Keratinocyte (primary cell): ENCODE measurements at regions not wholly inside any gene's neighbourhood (a gene's known extent, or its start where the extent isn't known, plus 50 kb on each side); places are given as distances from the start of the nearest gene placed in this dataset.
A peak's percentile ranks its signal among the peaks of the same experiment; 100 is the strongest.

Experiments
- DNase-seq: peaks from one replicate; pipeline ENCODE4 v3.0.0-alpha.2; 2011; ENCODE audit warnings: low read depth, missing footprints, low spot score
- FAIRE-seq: peaks from 2 replicates; lab custom pipeline; 2011; peaks lifted over from hg19 to GRCh38; lab: Jason Lieb, UNC
- H2AFZ ChIP-seq: 2 replicates; pipeline ENCODE4 v1.6.0; 2012; ENCODE audit warnings: low read length, control low read depth, inconsistent platforms; ENCODE audit not compliant: control insufficient read depth
- H3K27ac ChIP-seq: 2 replicates; pipeline ENCODE4 v1.5.1; 2011; ENCODE audit warnings: low read length; ENCODE audit not compliant: control insufficient read depth, insufficient read depth
- H3K27me3 ChIP-seq: 3 replicates; pipeline ENCODE4 v1.6.0; 2011; ENCODE audit warnings: low read length; ENCODE audit not compliant: control insufficient read depth, insufficient read depth; ENCODE audit errors: extremely low read depth
- H3K36me3 ChIP-seq, 2 experiments: 2 replicates in 1 of 2; 3 replicates in 1 of 2; pipeline ENCODE4 v1.5.1; 2011; ENCODE audit warnings: low read length in 2 of 2, mild to moderate bottlenecking in 1 of 2; ENCODE audit not compliant: control insufficient read depth in 2 of 2, insufficient read depth in 2 of 2; ENCODE audit errors: extremely low read depth in 1 of 2
- H3K4me1 ChIP-seq: 3 replicates; pipeline ENCODE4 v1.5.1; 2011; ENCODE audit warnings: low read length; ENCODE audit not compliant: control insufficient read depth, insufficient read depth; ENCODE audit errors: extremely low read depth
- H3K4me2 ChIP-seq: 3 replicates; pipeline ENCODE4 v1.6.0; 2011; ENCODE audit warnings: low read depth, low read length; ENCODE audit not compliant: control insufficient read depth, insufficient read depth; ENCODE audit errors: extremely low read depth
- H3K4me3 ChIP-seq, 3 experiments: fragments of 200-600 bp in 1 of 3; sonication (generic) in 1 of 3; 2 replicates in 2 of 3; 3 replicates in 1 of 3; pipeline ENCODE4 v1.5.1; 2011 to 2016; ENCODE audit warnings: low read length in 3 of 3, mild to moderate bottlenecking in 3 of 3, control low read depth in 2 of 3, inconsistent platforms in 1 of 3, low read depth in 1 of 3, mixed read lengths in 1 of 3, mixed run types in 1 of 3, moderate library complexity in 1 of 3; ENCODE audit not compliant: control insufficient read depth in 2 of 3, insufficient read depth in 2 of 3; ENCODE audit errors: extremely low read depth in 1 of 3
- H3K79me2 ChIP-seq: 2 replicates; pipeline ENCODE4 v1.6.0; 2012; ENCODE audit warnings: low read length; ENCODE audit not compliant: control insufficient read depth, insufficient read depth
- H3K9ac ChIP-seq: 3 replicates; pipeline ENCODE4 v1.6.0; 2011; ENCODE audit warnings: low read length; ENCODE audit not compliant: control insufficient read depth, insufficient read depth; ENCODE audit errors: extremely low read depth
- H3K9me1 ChIP-seq: 3 replicates; pipeline ENCODE4 v1.6.0; 2011; ENCODE audit warnings: low read length; ENCODE audit not compliant: control insufficient read depth, insufficient read depth; ENCODE audit errors: extremely low read depth
- H3K9me3 ChIP-seq: 2 replicates; pipeline ENCODE4 v1.5.1; 2012; ENCODE audit warnings: low read depth, low read length; ENCODE audit not compliant: control insufficient read depth
- H4K20me1 ChIP-seq: 3 replicates; pipeline ENCODE4 v1.6.0; 2011; ENCODE audit warnings: low read length; ENCODE audit not compliant: control insufficient read depth, insufficient read depth; ENCODE audit errors: extremely low read depth
- EZH2 ChIP-seq: IDR thresholded peaks from one replicate; pipeline ENCODE4 v1.6.1; 2012; ENCODE audit warnings: inconsistent platforms, mild to moderate bottlenecking, low read length, moderate library complexity
- dilution Hi-C: fragments of 300-500 bp; cut with MboI; formaldehyde crosslinking; loops from one replicate; pipeline ENCODE4 v1.7.0; 2020; ENCODE audit warnings: low sequenced_read_pairs; ENCODE audit not compliant: extremely low pct_ligation_motif_present
- TF ChIP-seq, protein P1 (sequence below), 3 experiments: IDR thresholded peaks in 1 of 3; conservative IDR thresholded peaks in 1 of 3; optimal IDR thresholded peaks in 1 of 3; 2 replicates in 2 of 3; 3 replicates in 1 of 3; pipeline versions ENCODE3 to v1.5.1; 2011; ENCODE audit warnings: low read length in 3 of 3, mild to moderate bottlenecking in 3 of 3, moderate library complexity in 2 of 3, control low read depth in 1 of 3, inconsistent platforms in 1 of 3; ENCODE audit not compliant: insufficient read depth in 2 of 3; ENCODE audit errors: extremely low read depth in 1 of 3

DNA sequence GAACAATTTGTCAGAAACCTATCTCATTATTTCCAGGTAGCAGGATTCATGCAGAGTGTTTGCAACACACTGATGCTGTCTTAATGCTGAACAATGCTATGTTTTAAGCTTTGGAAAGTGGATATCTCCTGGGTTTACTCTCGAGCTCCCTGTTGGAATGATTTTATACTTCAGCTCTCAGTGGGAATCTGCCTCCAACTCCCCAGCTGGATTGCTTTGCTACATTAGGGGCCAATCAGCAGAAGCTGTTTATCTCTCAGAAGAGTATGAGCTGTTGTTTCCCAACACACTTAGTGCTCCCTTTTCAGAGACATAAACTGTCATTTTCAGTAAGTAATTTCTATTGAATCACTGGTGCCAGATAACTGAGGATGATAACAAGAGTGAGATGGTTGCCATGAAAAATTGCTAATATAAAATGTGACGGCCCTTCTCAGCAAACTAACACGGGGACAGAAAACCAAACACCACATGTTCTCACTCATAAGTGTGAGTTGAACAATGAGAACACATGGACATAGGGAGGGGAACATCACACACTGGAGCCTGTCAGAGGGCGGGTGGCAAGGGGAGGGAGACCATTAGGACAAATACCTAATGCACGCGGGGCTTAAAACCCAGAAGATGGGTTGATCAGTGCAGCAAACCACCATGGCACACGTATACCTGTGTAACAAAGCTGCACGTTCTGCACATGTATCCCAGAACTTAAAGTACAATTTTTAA is 265.9 kb upstream of the RUNX1 start:
- Histone ChIP-seq H3K79me2 (no peaks in the 10 kb centered on the region), H3K4me1 (peaks cover 10% of the 10 kb centered on the region), H2AFZ (no peak overlapping the region), H3K27me3 (no peaks in the 10 kb centered on the region), H3K9me3 (no peaks in the 10 kb centered on the region), H3K27ac (no peak overlapping the region), H3K36me3 (no peaks in the 10 kb centered on the region), H3K9me1 (no peaks in the 10 kb centered on the region), H3K4me3 (no peak overlapping the region), H3K4me2 (no peak overlapping the region), H4K20me1 (no peaks in the 10 kb centered on the region), H3K9ac (no peak overlapping the region)
- dilution Hi-C loops: no loop called here
- FAIRE-seq (peak; percentile 29), DNase-seq (no peak)
- TF ChIP-seq, protein P1, sequence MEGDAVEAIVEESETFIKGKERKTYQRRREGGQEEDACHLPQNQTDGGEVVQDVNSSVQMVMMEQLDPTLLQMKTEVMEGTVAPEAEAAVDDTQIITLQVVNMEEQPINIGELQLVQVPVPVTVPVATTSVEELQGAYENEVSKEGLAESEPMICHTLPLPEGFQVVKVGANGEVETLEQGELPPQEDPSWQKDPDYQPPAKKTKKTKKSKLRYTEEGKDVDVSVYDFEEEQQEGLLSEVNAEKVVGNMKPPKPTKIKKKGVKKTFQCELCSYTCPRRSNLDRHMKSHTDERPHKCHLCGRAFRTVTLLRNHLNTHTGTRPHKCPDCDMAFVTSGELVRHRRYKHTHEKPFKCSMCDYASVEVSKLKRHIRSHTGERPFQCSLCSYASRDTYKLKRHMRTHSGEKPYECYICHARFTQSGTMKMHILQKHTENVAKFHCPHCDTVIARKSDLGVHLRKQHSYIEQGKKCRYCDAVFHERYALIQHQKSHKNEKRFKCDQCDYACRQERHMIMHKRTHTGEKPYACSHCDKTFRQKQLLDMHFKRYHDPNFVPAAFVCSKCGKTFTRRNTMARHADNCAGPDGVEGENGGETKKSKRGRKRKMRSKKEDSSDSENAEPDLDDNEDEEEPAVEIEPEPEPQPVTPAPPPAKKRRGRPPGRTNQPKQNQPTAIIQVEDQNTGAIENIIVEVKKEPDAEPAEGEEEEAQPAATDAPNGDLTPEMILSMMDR (optimal IDR thresholded peaks at IDR 0.05 in 1 of 3, IDR thresholded peaks at IDR 0.05 in 1 of 3, conservative IDR thresholded peaks at IDR 0.05 in 1 of 3; ENCODE audit: extremely low read depth in 1 of 3, insufficient read depth in 2 of 3, low read length in 3 of 3): no peak
- TF ChIP-seq EZH2: no peak

DNA sequence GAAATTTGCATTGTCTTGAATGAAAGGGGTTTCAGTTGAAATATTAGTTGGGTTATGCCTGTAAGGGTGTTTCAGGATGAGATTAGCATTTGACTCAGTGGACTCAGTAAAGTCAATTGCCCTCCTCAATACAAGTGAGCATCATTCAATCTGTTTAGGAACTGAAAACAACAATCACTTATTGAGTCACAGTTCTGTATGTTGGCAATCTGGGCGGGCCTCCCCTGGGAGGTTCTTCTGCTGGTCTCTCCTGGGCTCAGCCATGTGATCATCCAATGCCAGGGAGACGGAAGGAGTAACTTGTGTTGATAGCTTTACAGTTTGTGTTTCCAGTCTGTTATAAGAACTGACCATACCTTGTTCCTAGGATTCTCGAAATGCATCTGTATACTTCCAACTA is 262.9 kb upstream of the RUNX1 start:
- FAIRE-seq: no peak
- TF ChIP-seq EZH2: no peak
- Histone ChIP-seq H3K9ac (no peak overlapping the region), H2AFZ (no peak overlapping the region), H3K36me3 (no peaks in the 10 kb centered on the region), H3K9me3 (no peaks in the 10 kb centered on the region), H3K4me3 (no peak overlapping the region), H3K9me1 (no peaks in the 10 kb centered on the region), H3K79me2 (no peaks in the 10 kb centered on the region), H3K27me3 (no peaks in the 10 kb centered on the region), H3K4me1 (no peaks in the 10 kb centered on the region), H3K4me2 (no peak overlapping the region), H4K20me1 (no peaks in the 10 kb centered on the region), H3K27ac (no peak overlapping the region)
- no peak for DNase-seq
- dilution Hi-C loops: no loop called here

DNA sequence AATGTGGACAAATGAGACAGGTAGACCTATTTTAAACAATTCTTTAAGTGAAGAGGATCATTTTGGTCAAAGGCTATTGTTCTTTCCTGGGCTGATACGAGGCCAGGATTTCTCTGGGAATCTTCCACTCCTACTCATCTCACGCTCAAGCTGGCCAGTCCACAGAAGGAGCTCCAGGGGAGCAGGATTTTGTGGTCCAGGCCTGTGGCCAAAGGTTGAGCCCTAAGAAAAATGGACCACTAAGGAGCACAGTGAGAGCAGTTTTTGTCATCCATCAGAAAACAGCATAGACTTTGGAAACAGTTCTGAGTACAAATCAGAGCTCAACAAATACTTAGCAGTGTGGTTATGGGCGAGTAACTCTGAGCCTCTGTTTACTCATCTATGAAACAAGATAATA is 260.2 kb upstream of the RUNX1 start:
- no peak for TF ChIP-seq EZH2
- TF ChIP-seq, protein P1 (optimal IDR thresholded peaks at IDR 0.05 in 1 of 3, IDR thresholded peaks at IDR 0.05 in 1 of 3, conservative IDR thresholded peaks at IDR 0.05 in 1 of 3; ENCODE audit: extremely low read depth in 1 of 3, insufficient read depth in 2 of 3, low read length in 3 of 3): no peak
- Histone ChIP-seq H3K27ac (no peak overlapping the region), H3K9me3 (no peaks in the 10 kb centered on the region), H3K4me1 (no peaks in the 10 kb centered on the region), H3K79me2 (no peaks in the 10 kb centered on the region), H3K9ac (no peak overlapping the region), H3K4me3 (no peak overlapping the region), H3K36me3 (no peaks in the 10 kb centered on the region), H3K27me3 (no peaks in the 10 kb centered on the region), H3K4me2 (no peak overlapping the region), H3K9me1 (no peaks in the 10 kb centered on the region), H4K20me1 (no peaks in the 10 kb centered on the region), H2AFZ (no peak overlapping the region)
- DNase-seq (no peak), FAIRE-seq (no peak)
- dilution Hi-C loops: no loop called here
